GM18511 (cell line): ENCODE measurements at regions not wholly inside any gene's neighbourhood (a gene's known extent, or its start where the extent isn't known, plus 50 kb on each side); places are given as distances from the start of the nearest gene placed in this dataset.
"Not testable (repeated sequence)": the region's sequence is repeated elsewhere in the genome, so short reads cannot be mapped to it uniquely, and the experiment has no call there.

Experiments
- ATAC-seq: cut with Tn5 transposase; IDR thresholded peaks from one replicate; pipeline ENCODE4 v1.9.1; 2021; ENCODE audit warnings: mild to moderate bottlenecking, moderate library complexity; ENCODE audit not compliant: unreplicated experiment

DNA sequence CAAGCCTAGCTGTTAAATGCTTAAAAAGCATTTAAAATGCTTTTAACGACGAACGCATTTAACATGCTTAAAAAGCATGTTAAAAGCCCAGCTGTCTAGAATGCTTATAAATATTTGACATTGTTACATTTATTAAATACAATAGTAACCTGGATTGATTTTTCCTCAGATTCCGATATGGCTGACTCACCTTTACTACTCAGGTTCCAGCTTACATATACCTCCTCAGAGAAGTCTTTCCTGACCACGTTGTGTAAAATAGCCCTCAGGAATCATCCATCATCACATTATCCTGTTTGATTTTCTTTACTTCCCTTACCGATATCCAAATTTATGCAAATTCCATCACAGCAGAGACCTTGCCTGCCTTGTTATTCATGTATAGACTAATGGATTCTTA, 51.4 kb downstream of the SLC41A2 start:
- ATAC-seq: no peak

DNA sequence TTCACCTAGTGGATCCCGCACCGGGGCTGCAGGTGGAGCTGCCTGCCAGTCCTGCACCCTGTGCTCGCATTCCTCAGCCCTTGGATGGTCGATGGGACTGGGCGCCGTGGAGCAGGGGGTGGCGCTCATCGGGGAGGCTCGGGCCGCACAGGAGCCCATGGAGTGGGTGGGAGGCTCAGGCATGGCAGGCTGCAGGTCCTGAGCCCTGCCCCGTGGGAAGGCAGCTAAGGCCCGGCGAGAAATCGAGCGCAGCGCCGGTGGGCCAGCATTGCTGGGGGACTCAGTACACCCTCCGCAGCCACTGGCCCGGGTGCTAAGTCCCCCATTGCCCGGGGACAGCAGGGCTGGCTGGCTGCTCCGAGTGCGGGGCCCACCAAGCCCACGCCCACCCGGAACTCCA, 52.6 kb downstream of the SLC41A2 start:
- not testable (repeated sequence) for ATAC-seq

DNA sequence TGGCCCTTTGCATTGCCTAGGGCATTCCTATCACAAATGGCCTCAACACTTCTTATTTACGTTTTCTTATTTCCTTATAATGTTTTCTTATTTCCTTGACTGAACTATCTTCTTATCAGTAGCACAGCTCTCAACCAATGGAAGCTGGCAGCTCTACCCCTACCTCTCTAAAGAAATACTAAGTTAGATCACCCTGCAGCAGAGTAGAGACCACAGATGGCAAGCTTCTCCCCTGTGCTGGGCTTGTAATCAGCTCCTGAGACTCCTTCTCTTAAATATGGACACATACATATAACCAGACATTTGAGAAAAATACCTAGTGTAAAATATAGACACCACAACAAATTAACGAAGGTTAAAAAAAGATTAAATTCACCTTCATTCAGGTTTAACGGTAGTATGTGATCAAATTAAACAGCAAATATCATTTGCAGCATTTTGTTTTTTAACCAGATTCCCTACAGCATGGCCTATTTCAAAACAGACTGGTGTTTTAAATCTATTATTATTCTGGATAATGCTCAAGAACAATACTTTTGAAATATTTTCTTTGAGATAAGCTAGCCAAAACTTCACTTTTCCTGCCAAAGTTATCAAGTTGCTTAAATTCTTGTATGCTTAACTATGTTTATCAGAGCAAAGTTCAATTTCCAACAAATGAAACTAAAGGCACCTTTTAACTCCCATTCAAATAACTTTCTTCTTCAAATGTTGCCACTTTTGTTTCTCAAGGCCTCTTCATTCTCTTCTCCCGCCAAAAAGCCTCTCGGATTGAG, 54.3 kb downstream of the SLC41A2 start:
- ATAC-seq: no peak

DNA sequence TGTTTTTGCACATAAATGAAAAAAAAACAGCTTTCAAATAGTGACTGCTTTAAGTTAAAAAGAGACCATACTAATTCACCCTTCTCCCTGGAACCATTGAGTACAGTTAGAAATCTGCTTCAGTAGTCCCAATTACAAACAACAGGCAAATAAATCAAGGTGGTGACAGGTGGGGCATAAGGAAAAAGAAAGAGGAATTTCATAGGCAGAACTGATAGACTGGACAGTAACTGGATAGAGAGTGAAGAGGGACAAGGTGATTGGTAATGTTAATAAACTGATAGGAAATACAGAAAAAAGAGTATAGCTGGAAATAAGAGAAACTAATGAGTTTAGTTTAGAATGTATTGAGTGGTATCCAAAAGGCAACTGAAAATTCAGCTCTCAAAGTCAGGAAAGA, 56.0 kb downstream of the SLC41A2 start:
- ATAC-seq: no peak

DNA sequence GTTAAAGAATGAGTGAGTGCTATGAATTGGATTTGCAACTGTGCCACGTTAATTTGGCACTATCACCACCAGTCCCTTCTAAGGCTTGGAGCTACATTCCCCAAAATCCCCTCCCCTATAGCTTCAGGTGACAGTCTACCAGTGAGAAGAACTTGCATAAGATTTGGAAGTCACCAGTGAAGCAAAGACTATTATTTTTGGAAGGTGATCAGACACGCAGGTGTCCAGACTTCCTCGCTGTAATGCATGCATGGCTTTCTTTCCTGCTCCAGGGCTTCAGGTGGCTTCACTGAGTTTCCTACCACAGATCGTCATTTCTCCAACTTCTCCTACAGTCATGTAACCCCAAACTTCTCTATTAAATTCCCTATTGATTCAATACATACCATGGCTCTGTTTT, 61.4 kb downstream of the SLC41A2 start:
- ATAC-seq: no peak

DNA sequence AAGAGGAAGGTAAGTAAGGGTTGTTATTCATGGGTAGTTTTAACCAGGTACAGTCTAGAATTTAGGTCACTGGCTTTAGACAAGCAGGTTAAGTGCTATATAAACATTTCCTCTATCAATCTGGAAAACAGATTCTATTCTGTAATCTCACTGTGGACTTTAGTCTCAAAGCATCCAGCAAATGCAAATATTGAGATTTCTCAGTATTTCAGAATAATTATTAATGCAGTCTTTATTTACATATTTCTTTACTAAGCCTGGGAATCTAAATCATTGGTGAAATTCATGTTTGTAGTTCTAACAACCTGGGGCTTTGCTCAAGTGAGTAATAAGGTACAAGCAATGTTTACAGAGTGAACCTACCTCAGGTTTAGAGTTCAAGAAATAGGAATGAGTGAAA, 61.9 kb downstream of the SLC41A2 start:
- no peak for ATAC-seq

DNA sequence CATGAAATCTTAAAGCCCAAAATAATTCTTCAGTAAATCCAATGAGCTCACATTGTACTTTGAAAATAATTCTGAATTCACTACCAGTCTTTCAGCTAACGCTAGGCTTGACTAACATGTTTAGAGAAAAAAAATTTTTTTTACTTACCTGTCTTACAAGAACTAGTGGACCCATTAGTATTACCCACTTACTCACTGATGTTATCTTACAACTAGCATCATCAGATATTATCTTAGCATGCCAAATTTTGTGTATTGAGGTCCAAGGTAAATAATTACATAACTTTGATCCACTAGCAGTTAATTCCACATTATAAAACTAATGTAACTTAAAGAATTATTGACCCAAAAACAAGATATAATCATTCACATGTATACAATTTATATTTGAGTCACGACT, 62.7 kb downstream of the SLC41A2 start:
- no peak for ATAC-seq

DNA sequence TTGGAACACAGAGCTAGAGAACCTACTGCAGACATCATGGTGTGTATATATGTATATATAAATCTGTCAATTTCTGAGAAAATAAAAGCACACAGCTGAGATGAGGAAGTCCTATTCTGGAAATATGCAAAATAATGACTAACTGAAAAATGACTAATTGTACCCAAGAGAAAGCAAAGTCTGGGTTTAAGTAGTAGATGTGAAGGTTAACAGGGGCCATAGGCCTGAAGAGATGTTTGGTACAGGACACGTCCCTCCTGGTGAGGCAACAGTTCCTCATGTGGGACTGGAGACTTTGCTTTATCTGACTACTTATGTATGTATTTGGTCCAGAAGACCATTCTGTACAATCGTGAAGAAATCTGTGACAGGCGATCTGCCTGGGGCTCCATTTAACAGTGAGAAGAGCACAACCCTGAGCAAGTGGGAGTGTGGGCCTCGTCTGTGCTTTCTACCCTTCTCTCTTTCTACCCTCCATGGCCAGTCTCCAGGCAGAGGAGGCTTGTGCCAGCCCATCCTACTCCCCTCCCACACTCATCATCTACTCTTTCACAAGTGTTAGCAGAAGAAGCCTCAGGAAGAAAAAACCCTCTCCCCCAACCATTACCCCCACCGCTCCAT, 67.5 kb downstream of the SLC41A2 start:
- no peak for ATAC-seq

DNA sequence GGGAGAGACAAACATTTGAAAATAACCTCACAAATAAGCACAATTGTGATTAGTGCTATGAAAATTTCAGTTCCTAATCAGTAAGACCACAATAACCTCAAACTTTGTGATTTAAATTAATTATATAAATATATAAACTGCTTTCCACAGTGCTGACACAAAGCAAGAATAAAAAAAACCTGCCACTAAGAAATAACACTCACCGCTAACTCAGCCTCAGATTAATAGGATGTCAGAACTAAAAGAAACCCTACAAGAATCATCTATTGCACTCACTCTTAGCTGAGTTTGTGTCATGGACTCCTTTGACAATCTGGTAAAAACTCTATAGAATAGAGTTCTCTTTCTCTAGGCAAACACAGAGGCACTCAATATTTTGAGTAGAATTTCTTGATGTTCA, 68.4 kb downstream of the SLC41A2 start:
- no peak for ATAC-seq

DNA sequence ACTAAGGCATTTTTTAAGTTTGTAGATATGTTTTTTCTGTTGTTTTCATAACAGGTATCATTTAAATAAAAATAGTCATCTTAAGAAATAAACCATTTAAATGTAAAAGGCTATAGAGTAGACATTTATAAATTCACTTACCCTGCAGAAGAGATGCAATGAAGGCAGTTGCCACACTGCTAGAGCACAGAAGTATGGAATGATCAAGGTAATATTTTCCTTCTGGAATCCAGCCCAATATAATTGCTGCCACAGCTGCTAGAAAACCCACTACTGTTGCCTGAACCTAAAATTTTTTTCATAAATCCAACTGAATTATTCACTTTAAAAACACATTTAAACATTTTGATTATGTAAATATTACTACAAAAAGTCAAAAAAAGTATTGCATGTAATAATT, 69.2 kb downstream of the SLC41A2 start:
- no peak for ATAC-seq

DNA sequence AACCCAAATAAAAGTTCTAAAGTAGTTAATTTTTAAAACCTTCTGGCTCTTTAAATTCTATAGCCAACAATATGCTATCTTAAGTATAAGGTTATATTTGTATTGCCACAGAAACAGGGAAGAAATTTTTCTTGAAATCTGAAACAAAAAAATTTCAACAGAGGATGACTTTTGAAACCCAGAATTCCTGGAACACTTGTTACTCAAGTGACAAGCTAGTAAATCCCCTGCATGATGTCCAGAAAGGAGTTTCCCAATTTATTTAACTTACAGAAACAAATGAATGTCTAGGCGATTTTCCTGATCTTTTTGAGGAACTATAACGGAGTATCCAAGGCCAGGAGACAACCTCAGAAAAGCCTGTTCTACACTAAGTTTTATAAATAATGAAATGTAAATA, 69.6 kb downstream of the SLC41A2 start:
- no peak for ATAC-seq

DNA sequence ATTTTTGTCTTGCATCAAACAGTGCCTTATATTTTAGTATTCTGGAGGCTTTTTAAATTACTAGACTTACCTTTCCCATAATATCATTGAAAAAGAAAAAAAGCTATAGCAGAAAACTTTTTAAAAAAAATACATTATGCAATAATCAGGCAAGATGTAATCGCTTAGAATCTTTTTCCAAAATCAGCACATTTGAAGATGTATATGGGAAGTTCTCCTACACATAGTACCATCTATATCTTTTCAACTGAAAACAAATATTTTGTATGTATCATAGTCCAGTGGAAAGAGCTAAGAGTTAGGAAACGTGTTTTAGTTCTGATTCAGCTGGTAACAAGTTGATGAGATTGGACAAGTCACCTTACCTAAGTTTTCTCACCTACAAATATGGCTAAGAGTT, 70.6 kb downstream of the SLC41A2 start:
- ATAC-seq: no peak

DNA sequence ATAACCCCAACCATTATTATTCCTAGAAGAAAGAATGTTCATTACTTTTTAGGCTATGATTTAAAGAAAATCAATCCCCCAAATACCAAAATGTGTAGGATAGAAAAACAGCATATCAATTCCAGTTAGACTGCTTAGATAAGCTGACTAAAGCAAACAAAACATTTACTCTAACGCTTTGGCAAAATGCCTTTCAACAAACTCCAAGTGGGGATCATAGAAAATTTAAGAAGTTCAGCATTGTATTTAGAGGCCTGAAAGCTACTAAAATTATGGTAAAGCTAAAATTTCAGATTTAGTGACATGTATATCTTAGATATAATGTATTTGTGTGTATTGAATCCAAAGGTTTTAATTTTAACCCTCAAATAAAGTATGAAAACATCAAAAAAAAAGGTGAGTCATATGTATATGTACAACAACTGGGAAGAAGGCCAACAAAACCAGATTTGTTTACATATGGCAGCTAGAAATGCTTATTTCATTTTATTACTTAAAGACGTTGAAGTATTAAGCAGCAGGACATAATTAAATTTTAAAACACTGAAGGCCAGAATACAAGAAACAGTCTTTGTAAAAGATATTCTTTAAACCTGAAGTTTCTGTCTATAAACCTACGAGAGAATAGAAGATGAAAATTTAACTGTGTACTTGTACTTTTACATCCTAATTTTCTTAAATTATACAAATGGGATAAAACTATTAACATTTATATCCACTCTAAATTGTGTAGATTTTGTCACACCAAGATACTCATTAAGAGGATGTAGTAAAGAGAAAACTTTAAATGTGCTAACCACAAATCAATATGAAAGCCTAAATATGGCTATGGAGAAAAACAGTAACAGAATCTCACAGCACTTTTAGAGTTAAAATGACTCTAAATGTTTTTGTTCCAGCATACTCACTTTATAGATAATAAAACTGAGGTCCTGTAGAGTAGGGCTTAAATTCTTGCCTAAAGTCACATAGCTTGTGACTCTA, 71.4 kb downstream of the SLC41A2 start:
- ATAC-seq: no peak

DNA sequence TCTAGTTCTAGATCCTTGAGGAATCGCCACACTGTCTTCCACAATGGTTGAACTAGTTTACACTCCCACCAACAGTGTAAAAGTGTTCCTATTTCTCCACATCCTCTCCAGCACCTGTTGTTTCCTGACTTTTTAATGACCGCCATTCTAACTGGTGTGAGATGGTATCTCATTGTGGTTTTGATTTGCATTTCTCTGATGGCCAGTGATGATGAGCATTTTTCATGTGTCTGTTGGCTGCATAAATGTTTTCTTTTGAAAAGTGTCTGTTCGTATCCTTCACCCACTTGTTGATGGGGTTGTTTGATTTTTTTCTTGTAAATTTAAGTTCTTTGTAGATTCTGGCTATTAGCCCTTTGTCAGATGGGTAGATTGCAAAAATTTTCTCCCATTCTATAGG, 79.2 kb downstream of the SLC41A2 start:
- ATAC-seq: not testable (repeated sequence)

DNA sequence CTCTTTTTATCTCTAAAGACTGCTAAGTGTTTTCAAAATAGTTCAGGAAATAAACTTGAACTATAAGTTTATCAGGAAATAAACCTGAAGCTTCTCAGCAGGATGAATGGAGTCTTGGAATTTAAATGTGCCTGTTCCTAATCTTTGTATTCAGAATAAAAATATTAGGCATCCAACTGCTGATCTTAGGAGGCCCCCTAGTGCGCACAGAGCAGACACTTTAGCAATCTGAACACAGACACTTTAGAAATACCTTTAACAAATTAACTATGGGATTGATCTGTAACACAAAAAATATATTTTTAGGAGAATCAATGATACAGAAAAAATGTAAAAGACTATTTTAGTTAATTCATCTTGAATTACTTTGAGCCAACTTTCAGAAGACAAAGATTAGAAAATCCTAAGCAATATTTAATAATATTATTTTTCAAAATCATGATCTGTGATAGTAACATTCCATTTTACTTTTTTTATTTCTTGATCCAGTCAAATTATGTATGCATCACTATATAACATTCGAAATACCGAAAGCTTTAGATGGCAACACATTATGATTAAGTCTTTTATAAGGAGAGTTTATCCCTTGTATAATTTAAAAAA, 80.9 kb downstream of the SLC41A2 start:
- no peak for ATAC-seq

DNA sequence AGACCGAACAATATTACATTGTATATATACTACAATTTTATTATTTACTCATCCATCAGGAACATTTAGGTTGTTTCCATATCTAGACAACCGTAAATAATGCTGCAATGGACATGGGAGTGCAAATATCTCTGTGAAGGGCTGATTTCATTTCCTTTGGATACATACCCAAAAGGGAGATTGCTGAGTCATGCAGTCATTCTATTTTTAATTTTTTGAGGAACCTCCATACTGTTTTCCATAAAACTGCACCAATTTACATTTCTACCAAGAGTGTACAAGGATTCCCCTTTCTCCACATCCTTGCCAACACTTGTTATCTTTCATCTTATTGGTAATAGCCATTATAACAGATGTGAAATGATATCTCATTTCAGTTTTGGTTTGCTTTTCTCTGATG, 84.7 kb downstream of the SLC41A2 start:
- ATAC-seq: no peak

DNA sequence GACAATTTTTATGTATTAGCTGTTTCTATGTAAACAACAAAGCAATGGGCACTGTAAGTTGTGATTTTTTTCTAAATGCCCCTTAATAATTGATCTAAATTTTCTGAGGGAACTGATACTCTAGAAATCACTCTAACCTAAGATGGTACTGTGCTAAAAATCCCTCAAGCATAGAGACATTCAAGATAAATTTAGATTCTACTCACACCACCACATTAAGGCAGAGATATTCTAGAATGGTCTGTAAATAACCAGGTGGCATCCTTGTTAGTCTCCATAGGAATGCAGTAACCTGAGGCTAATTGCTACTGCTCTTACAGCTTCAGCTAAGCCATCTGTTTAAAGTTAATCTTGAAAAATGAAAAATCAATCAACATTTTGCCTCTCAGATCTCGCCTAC, 87.3 kb downstream of the SLC41A2 start:
- no peak for ATAC-seq

DNA sequence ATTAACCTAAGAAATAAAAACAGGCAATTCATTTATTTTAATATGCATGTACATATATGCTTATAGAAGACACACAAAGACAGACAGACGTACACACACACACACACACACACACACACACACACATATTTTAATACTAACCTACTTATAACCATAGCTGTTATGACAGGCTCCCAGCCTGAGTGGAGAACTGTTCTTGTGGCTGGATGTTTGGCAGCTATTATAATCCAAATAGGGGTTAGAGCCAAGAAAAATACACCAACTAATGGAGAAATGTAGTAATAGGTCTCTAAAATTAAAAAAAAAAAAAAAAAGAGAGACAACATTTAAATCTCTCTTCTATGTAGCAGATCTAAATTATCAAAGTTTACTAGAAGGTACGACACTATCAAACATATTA, 91.8 kb downstream of the SLC41A2 start:
- ATAC-seq: no peak

DNA sequence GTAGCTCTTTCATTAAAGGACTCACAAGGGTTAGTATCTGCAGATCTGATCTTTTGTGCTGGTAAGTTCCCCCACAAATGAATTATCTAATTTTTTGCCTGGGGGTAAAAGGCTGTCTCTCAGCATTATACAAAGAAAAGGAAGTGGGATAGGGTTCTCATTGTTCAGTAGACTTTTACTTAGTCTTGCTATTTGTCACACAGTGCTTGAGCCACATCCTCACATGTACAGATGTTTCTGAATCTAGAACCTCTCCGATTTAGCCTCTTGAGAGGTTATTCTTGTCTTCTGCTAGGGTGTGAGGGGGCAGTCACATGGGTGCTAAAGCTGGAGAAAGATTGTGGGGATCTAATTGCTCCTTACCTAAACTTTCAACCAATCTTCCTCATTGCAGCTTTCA, 93.0 kb downstream of the SLC41A2 start:
- peak; percentile 70 for ATAC-seq

DNA sequence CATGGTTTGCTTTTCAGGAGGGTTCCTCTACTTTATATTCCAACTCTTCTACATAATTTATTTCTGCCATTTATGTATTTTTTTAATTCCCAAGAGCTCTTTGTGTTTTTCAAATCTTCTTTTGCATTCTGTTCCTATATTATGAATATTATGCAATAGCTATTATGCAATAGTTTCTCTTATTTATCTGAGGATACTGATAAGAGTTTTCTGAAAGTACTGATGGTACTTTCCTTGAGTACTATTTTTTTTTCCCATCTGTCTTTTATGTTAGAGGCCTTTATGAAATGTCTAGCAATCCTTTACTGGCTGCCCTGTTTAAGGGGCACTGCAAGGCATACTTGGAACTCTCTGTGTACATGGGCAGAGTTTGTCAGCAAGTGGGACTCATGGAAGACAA, 93.4 kb downstream of the SLC41A2 start:
- ATAC-seq: peak; percentile 13

DNA sequence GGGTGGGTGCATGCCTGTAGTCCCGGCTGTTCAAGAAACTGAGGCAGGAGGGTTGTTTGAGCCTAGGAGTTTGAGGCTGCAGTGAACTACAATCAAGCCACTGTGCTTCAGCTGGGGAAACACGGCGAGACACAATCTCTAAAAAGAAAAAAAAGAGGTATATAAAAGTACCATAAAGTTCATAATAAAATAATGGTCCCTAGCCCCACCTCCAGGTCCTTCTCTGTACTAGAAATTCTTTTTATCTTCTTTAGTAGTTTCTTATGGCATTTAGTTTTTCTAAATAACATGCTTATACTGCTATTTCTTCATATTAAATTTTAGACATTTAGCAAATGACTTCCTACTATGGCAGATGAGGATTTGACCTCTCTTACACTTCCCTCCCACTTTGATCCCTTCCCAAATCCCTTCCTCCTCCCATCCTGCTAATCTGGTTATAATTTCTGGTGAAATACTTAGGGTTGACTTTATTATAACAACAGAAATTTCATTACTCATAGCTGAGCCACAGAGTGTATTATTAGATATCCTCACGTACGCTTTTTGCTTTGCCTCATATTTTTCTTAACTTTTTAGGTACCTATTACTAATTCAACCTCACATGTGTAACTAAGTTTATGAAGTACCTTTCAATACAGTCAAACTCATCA, 94.7 kb downstream of the SLC41A2 start:
- ATAC-seq: no peak
